Lower leg skin (tissue), 3 donors: ENCODE measurements at regions not wholly inside any gene's neighbourhood (a gene's known extent, or its start where the extent isn't known, plus 50 kb on each side); places are given as distances from the start of the nearest gene placed in this dataset.

Source experiments
- POLR2A ChIP-seq, 2 donors: fragments of 450-650 bp; IDR thresholded peaks; one replicate each; pipeline ENCODE4 v1.6.1; 2016 to 2017; ENCODE audit warnings: antibody characterized with exemption in 2 of 2, mild to moderate bottlenecking in 1 of 2, moderate library complexity in 1 of 2
- TF ChIP-seq, protein P1 (sequence below), 3 donors: fragments of 450-650 bp; IDR thresholded peaks; one replicate each; pipeline ENCODE4 v1.5.1; 2016; ENCODE audit warnings: antibody characterized with exemption in 3 of 3, mild to moderate bottlenecking in 3 of 3, moderate library complexity in 2 of 3

DNA sequence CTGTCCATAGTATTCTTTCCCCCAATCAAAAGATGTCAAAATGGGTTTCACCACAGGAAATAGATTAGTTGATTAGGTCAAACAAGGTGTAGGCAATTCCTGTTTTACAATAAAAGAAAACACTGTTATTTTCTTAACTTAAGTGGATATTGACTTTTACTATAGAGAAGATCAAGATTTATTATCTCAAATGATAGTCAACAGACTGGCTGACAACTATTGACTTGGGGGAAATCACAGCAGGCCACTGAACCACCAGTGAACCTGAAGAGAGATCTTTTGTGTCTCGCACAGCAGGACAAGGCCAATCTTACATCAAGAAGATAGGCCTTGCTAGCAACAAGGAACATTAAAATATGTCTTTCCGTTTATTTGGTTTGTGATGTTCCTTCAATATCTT, 1187.6 kb downstream of the SI start:
- TF ChIP-seq, protein P1, sequence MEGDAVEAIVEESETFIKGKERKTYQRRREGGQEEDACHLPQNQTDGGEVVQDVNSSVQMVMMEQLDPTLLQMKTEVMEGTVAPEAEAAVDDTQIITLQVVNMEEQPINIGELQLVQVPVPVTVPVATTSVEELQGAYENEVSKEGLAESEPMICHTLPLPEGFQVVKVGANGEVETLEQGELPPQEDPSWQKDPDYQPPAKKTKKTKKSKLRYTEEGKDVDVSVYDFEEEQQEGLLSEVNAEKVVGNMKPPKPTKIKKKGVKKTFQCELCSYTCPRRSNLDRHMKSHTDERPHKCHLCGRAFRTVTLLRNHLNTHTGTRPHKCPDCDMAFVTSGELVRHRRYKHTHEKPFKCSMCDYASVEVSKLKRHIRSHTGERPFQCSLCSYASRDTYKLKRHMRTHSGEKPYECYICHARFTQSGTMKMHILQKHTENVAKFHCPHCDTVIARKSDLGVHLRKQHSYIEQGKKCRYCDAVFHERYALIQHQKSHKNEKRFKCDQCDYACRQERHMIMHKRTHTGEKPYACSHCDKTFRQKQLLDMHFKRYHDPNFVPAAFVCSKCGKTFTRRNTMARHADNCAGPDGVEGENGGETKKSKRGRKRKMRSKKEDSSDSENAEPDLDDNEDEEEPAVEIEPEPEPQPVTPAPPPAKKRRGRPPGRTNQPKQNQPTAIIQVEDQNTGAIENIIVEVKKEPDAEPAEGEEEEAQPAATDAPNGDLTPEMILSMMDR (IDR thresholded peaks at IDR 0.05) = no peak
- no peak for TF ChIP-seq POLR2A (IDR thresholded peaks at IDR 0.05)
